ENCODE measurements at regions not wholly inside any gene's neighbourhood (a gene's known extent, or its start where the extent isn't known, plus 50 kb on each side); places are given as distances from the start of the nearest gene placed in this dataset.

DNA sequence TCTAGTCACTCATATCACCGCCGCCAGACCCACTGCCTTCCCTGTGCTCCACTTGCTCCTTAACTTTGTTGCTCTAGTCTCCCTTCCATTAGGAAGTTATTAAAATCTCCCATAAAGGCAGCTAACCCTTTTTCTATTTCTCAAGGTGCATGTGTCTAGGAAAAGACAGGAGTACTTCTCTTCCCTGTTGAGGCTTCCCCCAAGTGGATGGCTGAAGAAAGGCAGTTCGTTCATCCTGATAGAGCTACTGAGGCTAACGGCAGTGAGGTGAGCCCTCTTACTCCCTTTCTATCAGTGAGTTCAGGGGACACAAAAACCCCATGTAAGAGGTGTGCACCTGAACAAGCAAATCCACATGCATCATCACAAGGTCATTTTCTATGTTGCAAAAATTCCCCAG, 397.8 kb downstream of the IGSF11 start:
- Histone ChIP-seq H3K9me3 (replicated peaks; ENCODE audit: control insufficient read depth, insufficient read depth, low read depth, low read length) (no peaks in the 10 kb centered on the region), H3K27ac (ENCODE audit: extremely low read depth, low read depth, low read length) (no peak overlapping the region), H3K4me2 (ENCODE audit: insufficient read depth, low read length) (no peak overlapping the region), H3K36me3 (ENCODE audit: control insufficient read depth, insufficient read depth, low read length) (no peaks in the 10 kb centered on the region), H3K4me3 (no peak overlapping the region), H2AFZ (ENCODE audit: low read depth, low read length) (no peak overlapping the region), H3K79me2 (ENCODE audit: control insufficient read depth, insufficient read depth, low read length) (no peaks in the 10 kb centered on the region), H3K27me3 (ENCODE audit: control insufficient read depth in 2 of 2, insufficient read depth in 2 of 2, low read length in 2 of 2) (no peaks in the 10 kb centered on the region), H4K20me1 (replicated peaks; ENCODE audit: control insufficient read depth, insufficient read depth, low read length) (no peaks in the 10 kb centered on the region), H3K9ac (ENCODE audit: insufficient read depth in 1 of 2, low read depth in 2 of 2, low read length in 2 of 2) (no peak overlapping the region), H3K4me1 (replicated peaks in 1 of 2; ENCODE audit: control insufficient read depth in 2 of 2, insufficient read depth in 2 of 2, low read length in 2 of 2) (no peaks in the 10 kb centered on the region), H3K9me1 (ENCODE audit: control insufficient read depth, insufficient read depth, low read length) (no peaks in the 10 kb centered on the region)
- 10% methylated on average over 4 of the region's 4 CpGs for WGBS (ENCODE audit: insufficient coverage, low coverage, missing lambda C conversion rate)
- in situ Hi-C loops (cut with MboI) (no loop called here), intact Hi-C loops (cut with micrococcal nuclease) (loop anchor here (10.0 kb wide), 1 partner anchor 178 kb away; no protein-coding TSS in a partner anchor)
- no TSS peak for BruUV-seq (replicated peaks)
- DNase-seq (ENCODE audit: extremely low read depth in 1 of 4, low spot score in 3 of 4) (peak in 1 of 4 experiments; percentile 2), ATAC-seq (peak; percentile 50; the same call in 1 of the 3 replicates), FAIRE-seq (no peak)
- POLR2A ChIA-PET: no interaction called here
- CTCF ChIA-PET (ENCODE audit: low intra/inter-chr PET ratio): no interaction called here
- TF ChIP-seq RAD21 (CRISPR knock-in tag; conservative IDR thresholded peaks at IDR 0.05 in 1 of 2, IDR thresholded peaks at IDR 0.05 in 1 of 2): peak in 1 of 2 experiments; percentile 53; a peak in 3 of 4 replicates
- TF ChIP-seq, protein P1, sequence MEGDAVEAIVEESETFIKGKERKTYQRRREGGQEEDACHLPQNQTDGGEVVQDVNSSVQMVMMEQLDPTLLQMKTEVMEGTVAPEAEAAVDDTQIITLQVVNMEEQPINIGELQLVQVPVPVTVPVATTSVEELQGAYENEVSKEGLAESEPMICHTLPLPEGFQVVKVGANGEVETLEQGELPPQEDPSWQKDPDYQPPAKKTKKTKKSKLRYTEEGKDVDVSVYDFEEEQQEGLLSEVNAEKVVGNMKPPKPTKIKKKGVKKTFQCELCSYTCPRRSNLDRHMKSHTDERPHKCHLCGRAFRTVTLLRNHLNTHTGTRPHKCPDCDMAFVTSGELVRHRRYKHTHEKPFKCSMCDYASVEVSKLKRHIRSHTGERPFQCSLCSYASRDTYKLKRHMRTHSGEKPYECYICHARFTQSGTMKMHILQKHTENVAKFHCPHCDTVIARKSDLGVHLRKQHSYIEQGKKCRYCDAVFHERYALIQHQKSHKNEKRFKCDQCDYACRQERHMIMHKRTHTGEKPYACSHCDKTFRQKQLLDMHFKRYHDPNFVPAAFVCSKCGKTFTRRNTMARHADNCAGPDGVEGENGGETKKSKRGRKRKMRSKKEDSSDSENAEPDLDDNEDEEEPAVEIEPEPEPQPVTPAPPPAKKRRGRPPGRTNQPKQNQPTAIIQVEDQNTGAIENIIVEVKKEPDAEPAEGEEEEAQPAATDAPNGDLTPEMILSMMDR (IDR thresholded peaks at IDR 0.05 in 2 of 3, conservative IDR thresholded peaks at IDR 0.05 in 1 of 3; ENCODE audit: insufficient read depth in 2 of 3, low read depth in 1 of 3, low read length in 3 of 3): peak in 1 of 3 experiments; percentile 23; a peak in 2 of 6 replicates
- TF ChIP-seq ARHGAP35 (IDR thresholded peaks at IDR 0.05; ENCODE audit: partially characterized antibody): no peak

GRCh38 chr3:118637846-118638245, 396.8 kb downstream of the IGSF11 start:
- ATAC-seq (no peak), DNase-seq (ENCODE audit: extremely low read depth in 1 of 4, low spot score in 3 of 4) (peak in 1 of 4 experiments; percentile 0), FAIRE-seq (no peak)
- Histone ChIP-seq H3K36me3 (ENCODE audit: control insufficient read depth, insufficient read depth, low read length) (no peaks in the 10 kb centered on the region), H3K79me2 (ENCODE audit: control insufficient read depth, insufficient read depth, low read length) (no peaks in the 10 kb centered on the region), H3K27ac (ENCODE audit: extremely low read depth, low read depth, low read length) (no peak overlapping the region), H3K4me3 (no peak overlapping the region), H3K9ac (ENCODE audit: insufficient read depth in 1 of 2, low read depth in 2 of 2, low read length in 2 of 2) (no peak overlapping the region), H3K9me3 (replicated peaks; ENCODE audit: control insufficient read depth, insufficient read depth, low read depth, low read length) (no peaks in the 10 kb centered on the region), H3K9me1 (ENCODE audit: control insufficient read depth, insufficient read depth, low read length) (no peaks in the 10 kb centered on the region), H3K4me1 (replicated peaks in 1 of 2; ENCODE audit: control insufficient read depth in 2 of 2, insufficient read depth in 2 of 2, low read length in 2 of 2) (no peaks in the 10 kb centered on the region), H4K20me1 (replicated peaks; ENCODE audit: control insufficient read depth, insufficient read depth, low read length) (no peaks in the 10 kb centered on the region), H3K4me2 (ENCODE audit: insufficient read depth, low read length) (no peak overlapping the region), H2AFZ (ENCODE audit: low read depth, low read length) (no peak overlapping the region), H3K27me3 (ENCODE audit: control insufficient read depth in 2 of 2, insufficient read depth in 2 of 2, low read length in 2 of 2) (no peaks in the 10 kb centered on the region)
- CTCF ChIA-PET (ENCODE audit: low intra/inter-chr PET ratio): no interaction called here
- 0% methylated on average over 2 of the region's 9 CpGs for WGBS (ENCODE audit: insufficient coverage, low coverage, missing lambda C conversion rate)
- intact Hi-C loops (cut with micrococcal nuclease) (loop anchor here (10.0 kb wide), 1 partner anchor 177 kb away; no protein-coding TSS in a partner anchor), in situ Hi-C loops (cut with MboI) (no loop called here)
- POLR2A ChIA-PET: no interaction called here
- TF ChIP-seq ZBTB17 (CRISPR knock-in tag; IDR thresholded peaks at IDR 0.05): no peak
- TF ChIP-seq, protein P2, sequence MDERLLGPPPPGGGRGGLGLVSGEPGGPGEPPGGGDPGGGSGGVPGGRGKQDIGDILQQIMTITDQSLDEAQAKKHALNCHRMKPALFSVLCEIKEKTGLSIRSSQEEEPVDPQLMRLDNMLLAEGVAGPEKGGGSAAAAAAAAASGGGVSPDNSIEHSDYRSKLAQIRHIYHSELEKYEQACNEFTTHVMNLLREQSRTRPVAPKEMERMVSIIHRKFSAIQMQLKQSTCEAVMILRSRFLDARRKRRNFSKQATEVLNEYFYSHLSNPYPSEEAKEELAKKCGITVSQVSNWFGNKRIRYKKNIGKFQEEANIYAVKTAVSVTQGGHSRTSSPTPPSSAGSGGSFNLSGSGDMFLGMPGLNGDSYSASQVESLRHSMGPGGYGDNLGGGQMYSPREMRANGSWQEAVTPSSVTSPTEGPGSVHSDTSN (CRISPR knock-in tag; IDR thresholded peaks at IDR 0.05; ENCODE audit: low read depth): no peak
- TF ChIP-seq, protein P2 (tag; conservative IDR thresholded peaks at IDR 0.05; ENCODE audit: low read depth): 0 out of 2 replicates have a peak, but pooled peaks have one; percentile 28
- no peak for TF ChIP-seq ZNF764 (CRISPR knock-in tag; IDR thresholded peaks at IDR 0.05; ENCODE audit: low read depth)
- no TSS peak for BruUV-seq (replicated peaks)

All from K562 (cell line).